Gastrocnemius medialis (tissue), 4 donors: ENCODE measurements at regions not wholly inside any gene's neighbourhood (a gene's known extent, or its start where the extent isn't known, plus 50 kb on each side); places are given as distances from the start of the nearest gene placed in this dataset.

Experiments used
- ATAC-seq, 2 donors: fragments of 150-250 bp; one replicate each; pipeline ENCODE4 v1.9.1; 2016
- DNase-seq, 2 donors: peaks; one replicate each; pipeline ENCODE4 v3.0.0-alpha.2; 2019
- H3K27ac ChIP-seq, 4 donors: fragments of 200-600 bp; sonication (generic); 1 replicate in 1 of 4; 2 replicates in 3 of 4; pipeline ENCODE4 v1.5.1; 2016 to 2018; ENCODE audit warnings: mild to moderate bottlenecking in 2 of 4, moderate library complexity in 1 of 4
- H3K27me3 ChIP-seq, 3 donors: fragments of 200-600 bp; sonication (generic) in 2 of 3; 1 replicate in 1 of 3; 2 replicates in 2 of 3; pipeline versions ENCODE4 v1.5.1 to v1.6.0; 2016 to 2019; ENCODE audit warnings: mild to moderate bottlenecking in 1 of 3, moderate library complexity in 1 of 3
- H3K36me3 ChIP-seq, 2 donors: fragments of 200-600 bp; sonication (generic) in 1 of 2; one replicate each; pipeline ENCODE4 v1.5.1; 2017 to 2018
- H3K4me1 ChIP-seq, 2 donors: fragments of 200-600 bp; sonication (generic) in 1 of 2; one replicate each; pipeline ENCODE4 v1.5.1; 2016 to 2017; ENCODE audit warnings: mild to moderate bottlenecking in 2 of 2
- H3K4me3 ChIP-seq, 4 donors: fragments of 200-600 bp; sonication (generic) in 3 of 4; 1 replicate in 1 of 4; 2 replicates in 3 of 4; pipeline ENCODE4 v1.5.1; 2016 to 2019; ENCODE audit warnings: mild to moderate bottlenecking in 2 of 4
- H3K9me3 ChIP-seq, 3 donors: fragments of 200-600 bp; sonication (generic) in 2 of 3; 1 replicate in 1 of 3; 2 replicates in 2 of 3; pipeline ENCODE4 v1.5.1; 2016 to 2019
- CTCF ChIP-seq, 5 experiments: fragments of 450-650 bp in 3 of 5; fragments of 200-600 bp in 2 of 5; sonication (generic) in 2 of 5; IDR thresholded peaks in 4 of 5; conservative IDR thresholded peaks in 1 of 5; 1 replicate in 4 of 5; 2 replicates in 1 of 5; pipeline ENCODE4 v1.5.1; 2016 to 2019; ENCODE audit warnings: antibody characterized with exemption in 5 of 5, mild to moderate bottlenecking in 3 of 5, moderate library complexity in 3 of 5
- POLR2A ChIP-seq, 2 donors: fragments of 450-650 bp; IDR thresholded peaks; one replicate each; pipeline ENCODE4 v1.6.1; 2017; ENCODE audit warnings: antibody characterized with exemption in 2 of 2, mild to moderate bottlenecking in 2 of 2, moderate library complexity in 2 of 2
- in situ Hi-C, 4 donors: fragments of 200-750 bp; cut with MboI; loops; one replicate each; pipeline versions ENCODE4 v1.15.0 to v1.8.0; 2017; ENCODE audit warnings: low sequenced_read_pairs in 4 of 4
- intact Hi-C: fragments of 100-400 bp; cut with DNase I; formaldehyde crosslinking; loops from one replicate; pipeline ENCODE4 v1.15.1; 2023; ENCODE audit warnings: low total_unique reads

GRCh38 chr12:20210621-20211215 is 157.6 kb upstream of the PDE3A start:
- intact Hi-C loops = no loop called here
- peaks cover 10 to 13% of the 10 kb centered on the region in 2 donors for H3K4me1 ChIP-seq
- no peak overlapping the region for H3K4me3 ChIP-seq
- no peaks in the 10 kb centered on the region for H3K36me3 ChIP-seq
- DNase-seq (no peak), ATAC-seq (no peak)
- no peaks in the 10 kb centered on the region for H3K27me3 ChIP-seq
- in situ Hi-C loops = no loop called here
- no peak overlapping the region for H3K27ac ChIP-seq
- no peak for TF ChIP-seq POLR2A (IDR thresholded peaks at IDR 0.05)
- TF ChIP-seq CTCF (IDR thresholded peaks at IDR 0.05 in 4 of 5, conservative IDR thresholded peaks at IDR 0.05 in 1 of 5) = no peak
- no peaks in the 10 kb centered on the region for H3K9me3 ChIP-seq

GRCh38 chr12:20211541-20211940 is 156.8 kb upstream of the PDE3A start:
- Histone ChIP-seq H3K27ac (peak overlapping the region in 3 of 4 donors; percentile 50 to 59 (median 54)), H3K9me3 (no peaks in the 10 kb centered on the region), H3K4me1 (peaks cover 10 to 13% of the 10 kb centered on the region in 2 donors), H3K4me3 (no peak overlapping the region), H3K36me3 (no peaks in the 10 kb centered on the region), H3K27me3 (no peaks in the 10 kb centered on the region)
- TF ChIP-seq CTCF (IDR thresholded peaks at IDR 0.05 in 4 of 5, conservative IDR thresholded peaks at IDR 0.05 in 1 of 5) (no peak), POLR2A (IDR thresholded peaks at IDR 0.05) (no peak)
- in situ Hi-C loops = no loop called here
- no peak for ATAC-seq
- no peak for DNase-seq
- intact Hi-C loops = no loop called here

GRCh38 chr12:20211981-20212421 is 156.3 kb upstream of the PDE3A start:
- Histone ChIP-seq H3K9me3 (no peaks in the 10 kb centered on the region), H3K27ac (peak overlapping the region; percentile 39 to 59 (median 52)), H3K4me1 (peaks cover 10 to 13% of the 10 kb centered on the region in 2 donors), H3K27me3 (no peaks in the 10 kb centered on the region), H3K36me3 (no peaks in the 10 kb centered on the region), H3K4me3 (no peak overlapping the region)
- DNase-seq = no peak
- intact Hi-C loops = no loop called here
- no peak for ATAC-seq
- TF ChIP-seq CTCF (IDR thresholded peaks at IDR 0.05 in 4 of 5, conservative IDR thresholded peaks at IDR 0.05 in 1 of 5) (no peak), POLR2A (IDR thresholded peaks at IDR 0.05) (no peak)
- in situ Hi-C loops = no loop called here

GRCh38 chr12:20212658-20213555 is 155.4 kb upstream of the PDE3A start:
- in situ Hi-C loops = no loop called here
- peak; percentile 68 to 76 for DNase-seq
- TF ChIP-seq POLR2A (IDR thresholded peaks at IDR 0.05) = no peak
- no peak for TF ChIP-seq CTCF (IDR thresholded peaks at IDR 0.05 in 4 of 5, conservative IDR thresholded peaks at IDR 0.05 in 1 of 5)
- Histone ChIP-seq H3K4me3 (peak overlapping the region in 1 of 4 donors; percentile 9), H3K27ac (peak overlapping the region; percentile 39 to 59 (median 53)), H3K36me3 (no peaks in the 10 kb centered on the region), H3K4me1 (peaks cover 10 to 13% of the 10 kb centered on the region in 2 donors), H3K27me3 (no peaks in the 10 kb centered on the region), H3K9me3 (no peaks in the 10 kb centered on the region)
- intact Hi-C loops = no loop called here
- ATAC-seq = peak; percentile 97
